ENCODE measurements at regions not wholly inside any gene's neighbourhood (a gene's known extent, or its start where the extent isn't known, plus 50 kb on each side); places are given as distances from the start of the nearest gene placed in this dataset.

DNA sequence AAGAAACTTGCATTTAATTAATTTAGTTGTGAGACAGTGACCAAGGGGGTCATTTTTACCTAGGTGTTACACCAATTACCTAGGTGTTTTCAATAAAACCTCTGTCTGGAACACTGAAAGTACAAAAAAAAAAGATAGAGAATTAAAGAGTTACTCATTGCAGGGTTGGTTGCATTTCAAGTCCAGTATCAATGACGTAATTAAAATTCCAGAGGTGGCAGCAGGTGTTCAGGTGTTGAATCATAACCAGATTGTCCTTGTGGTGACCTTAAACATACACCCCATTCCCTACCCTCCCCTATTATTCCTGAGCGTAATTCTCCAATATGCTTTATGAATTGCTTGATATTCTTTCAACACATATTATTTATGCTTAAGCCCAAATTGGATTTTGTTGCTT lies 352.0 kb upstream of the SLC8A1 start:
- intact Hi-C loops (cut with DNase I), result no loop called here
- Histone ChIP-seq H3K36me3 (no peaks in the 10 kb centered on the region), H3K9me3 (no peaks in the 10 kb centered on the region), H3K4me1 (no peaks in the 10 kb centered on the region), H3K27ac (no peak overlapping the region), H3K27me3 (no peaks in the 10 kb centered on the region), H3K4me3 (no peak overlapping the region)
- WGBS, 2 donors, result 45 to 81% methylated on average over 2 of the region's 2 CpGs
- TF ChIP-seq, protein P1, sequence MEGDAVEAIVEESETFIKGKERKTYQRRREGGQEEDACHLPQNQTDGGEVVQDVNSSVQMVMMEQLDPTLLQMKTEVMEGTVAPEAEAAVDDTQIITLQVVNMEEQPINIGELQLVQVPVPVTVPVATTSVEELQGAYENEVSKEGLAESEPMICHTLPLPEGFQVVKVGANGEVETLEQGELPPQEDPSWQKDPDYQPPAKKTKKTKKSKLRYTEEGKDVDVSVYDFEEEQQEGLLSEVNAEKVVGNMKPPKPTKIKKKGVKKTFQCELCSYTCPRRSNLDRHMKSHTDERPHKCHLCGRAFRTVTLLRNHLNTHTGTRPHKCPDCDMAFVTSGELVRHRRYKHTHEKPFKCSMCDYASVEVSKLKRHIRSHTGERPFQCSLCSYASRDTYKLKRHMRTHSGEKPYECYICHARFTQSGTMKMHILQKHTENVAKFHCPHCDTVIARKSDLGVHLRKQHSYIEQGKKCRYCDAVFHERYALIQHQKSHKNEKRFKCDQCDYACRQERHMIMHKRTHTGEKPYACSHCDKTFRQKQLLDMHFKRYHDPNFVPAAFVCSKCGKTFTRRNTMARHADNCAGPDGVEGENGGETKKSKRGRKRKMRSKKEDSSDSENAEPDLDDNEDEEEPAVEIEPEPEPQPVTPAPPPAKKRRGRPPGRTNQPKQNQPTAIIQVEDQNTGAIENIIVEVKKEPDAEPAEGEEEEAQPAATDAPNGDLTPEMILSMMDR (IDR thresholded peaks at IDR 0.05), result no peak
- TF ChIP-seq POLR2AphosphoS5 (IDR thresholded peaks at IDR 0.05) (no peak), EP300 (IDR thresholded peaks at IDR 0.05) (no peak), POLR2A (IDR thresholded peaks at IDR 0.05) (no peak)
- DNase-seq, result no peak

DNA sequence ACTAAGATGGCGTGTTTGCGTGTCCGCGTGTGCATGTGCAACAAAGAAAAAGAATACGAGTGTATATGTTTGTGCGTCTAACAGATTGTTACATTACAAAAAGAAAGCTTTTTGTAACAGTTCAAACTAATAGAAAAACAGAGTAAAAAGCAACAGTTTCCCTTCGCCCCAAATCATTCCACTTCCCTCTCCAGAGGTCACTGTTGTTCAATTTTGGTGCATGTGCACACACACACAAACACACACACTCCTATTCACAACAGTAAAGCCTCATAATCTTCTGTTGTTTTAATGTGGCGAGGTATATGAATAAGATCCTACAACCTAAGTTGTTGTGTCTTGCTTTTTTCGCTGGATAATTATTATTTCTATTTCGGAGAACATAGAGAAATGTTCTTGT lies 357.3 kb upstream of the SLC8A1 start:
- H3K27me3 ChIP-seq, result no peaks in the 10 kb centered on the region
- peaks cover 0 to 5% (median 0%) of the 10 kb centered on the region in 4 donors for H3K4me1 ChIP-seq
- TF ChIP-seq EP300 (IDR thresholded peaks at IDR 0.05) (no peak), POLR2AphosphoS5 (IDR thresholded peaks at IDR 0.05) (no peak), POLR2A (IDR thresholded peaks at IDR 0.05) (no peak)
- TF ChIP-seq, protein P1 (IDR thresholded peaks at IDR 0.05), result no peak
- no peaks in the 10 kb centered on the region for H3K36me3 ChIP-seq
- DNase-seq, result no peak
- no peak overlapping the region for H3K4me3 ChIP-seq
- intact Hi-C loops (cut with DNase I), result no loop called here
- no peaks in the 10 kb centered on the region for H3K9me3 ChIP-seq
- H3K27ac ChIP-seq, result no peak overlapping the region
- WGBS, 2 donors, result 81 to 95% methylated on average over 10 of the region's 10 CpGs

DNA sequence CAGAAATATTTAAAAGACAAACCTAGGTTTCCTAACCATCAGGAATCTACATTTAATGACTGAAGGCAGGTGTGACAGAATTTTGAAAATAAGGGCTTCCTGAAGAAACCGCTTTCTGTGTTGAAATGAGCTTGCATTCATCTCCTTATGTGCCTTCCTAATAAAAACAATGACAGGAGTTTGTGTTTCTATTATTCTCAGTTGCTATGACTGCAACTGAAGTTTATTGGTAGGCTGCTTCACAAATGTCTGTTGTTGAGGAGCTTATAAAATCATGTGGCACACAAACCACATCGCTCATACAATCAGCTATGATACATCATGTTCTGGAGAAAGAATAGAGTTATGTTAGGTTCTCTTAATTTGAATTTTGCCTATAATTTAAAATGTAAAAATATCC lies 362.7 kb upstream of the SLC8A1 start:
- TF ChIP-seq EP300 (IDR thresholded peaks at IDR 0.05) (no peak), POLR2AphosphoS5 (IDR thresholded peaks at IDR 0.05) (peak in 3 of 4 donors; percentile 16 to 29 (median 28))
- Histone ChIP-seq H3K4me1 (peaks cover 0 to 20% (median 4%) of the 10 kb centered on the region in 4 donors), H3K4me3 (no peak overlapping the region), H3K27me3 (no peaks in the 10 kb centered on the region), H3K27ac (peak overlapping the region in 2 of 4 donors; percentile 20 to 23), H3K9me3 (no peaks in the 10 kb centered on the region), H3K36me3 (no peaks in the 10 kb centered on the region)
- DNase-seq, result no peak
- 55 to 74% methylated on average over 2 of the region's 2 CpGs for WGBS, 2 donors
- intact Hi-C loops (cut with DNase I), result no loop called here

DNA sequence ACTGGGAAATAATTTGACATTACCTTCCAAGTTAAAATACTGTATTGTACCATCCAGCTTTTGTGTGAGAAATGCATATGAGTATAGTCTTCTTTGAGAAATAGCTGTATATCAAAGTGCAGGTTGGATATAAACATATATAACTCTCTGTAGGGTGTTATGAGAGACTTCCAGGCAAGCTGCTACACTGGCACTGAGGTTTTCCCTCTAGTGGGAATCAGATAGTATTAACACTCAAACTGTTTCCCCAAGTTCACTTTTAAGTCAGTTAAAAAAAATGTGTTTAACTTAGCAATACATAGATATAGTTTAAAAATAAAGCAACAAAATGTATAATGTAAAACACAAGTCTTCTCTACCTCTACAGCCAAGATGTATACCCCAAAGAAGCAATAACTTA lies 368.4 kb upstream of the SLC8A1 start:
- no peaks in the 10 kb centered on the region for H3K36me3 ChIP-seq
- H3K4me3 ChIP-seq, result peak overlapping the region in 1 of 4 donors; percentile 11
- H3K9me3 ChIP-seq, result peaks cover 0 to 5% (median 0%) of the 10 kb centered on the region in 4 donors
- intact Hi-C loops (cut with DNase I), result no loop called here
- H3K4me1 ChIP-seq, result peaks cover 0 to 3% (median 0%) of the 10 kb centered on the region in 4 donors
- no peak for DNase-seq
- no peak for TF ChIP-seq POLR2A (IDR thresholded peaks at IDR 0.05)
- TF ChIP-seq, protein P1 (IDR thresholded peaks at IDR 0.05), result peak in 1 of 4 experiments; percentile 14
- no peak overlapping the region for H3K27ac ChIP-seq
- no peaks in the 10 kb centered on the region for H3K27me3 ChIP-seq

DNA sequence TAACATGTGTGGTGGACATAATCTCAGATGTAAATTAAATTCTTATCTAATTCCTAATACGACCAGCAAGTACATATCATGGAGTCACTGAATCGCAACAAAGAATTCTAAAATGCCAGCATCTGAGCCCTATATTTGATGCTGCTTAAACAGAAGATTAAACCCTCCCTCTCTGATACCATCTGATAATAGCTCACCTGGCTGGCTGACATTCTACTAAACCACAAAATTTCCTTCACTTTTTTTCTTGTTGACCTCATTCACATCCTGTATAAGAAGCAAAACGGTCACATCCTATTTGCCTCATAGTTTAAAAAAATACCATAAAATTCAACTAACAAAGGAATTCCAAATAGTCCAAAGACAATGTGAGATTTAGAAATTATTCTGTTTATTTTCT lies 371.6 kb upstream of the SLC8A1 start:
- H3K36me3 ChIP-seq, result no peaks in the 10 kb centered on the region

More for the DNA sequence above, 371.6 kb upstream of the SLC8A1 start:
- Histone ChIP-seq H3K27me3 (no peaks in the 10 kb centered on the region), H3K27ac (no peak overlapping the region), H3K9me3 (peaks cover 0 to 5% (median 0%) of the 10 kb centered on the region in 4 donors), H3K4me3 (no peak overlapping the region), H3K4me1 (no peaks in the 10 kb centered on the region)
- no peak for TF ChIP-seq POLR2AphosphoS5 (IDR thresholded peaks at IDR 0.05)
- TF ChIP-seq, protein P1 (IDR thresholded peaks at IDR 0.05), result no peak
- no peak for TF ChIP-seq POLR2A (IDR thresholded peaks at IDR 0.05)
- no peak for TF ChIP-seq EP300 (IDR thresholded peaks at IDR 0.05)
- intact Hi-C loops (cut with DNase I), result no loop called here
- 63 to 80% methylated on average over 3 of the region's 3 CpGs for WGBS, 2 donors
- no peak for DNase-seq

All from sigmoid colon (tissue), 6 donors.